ENCODE measurements at regions not wholly inside any gene's neighbourhood (a gene's known extent, or its start where the extent isn't known, plus 50 kb on each side); places are given as distances from the start of the nearest gene placed in this dataset.

DNA sequence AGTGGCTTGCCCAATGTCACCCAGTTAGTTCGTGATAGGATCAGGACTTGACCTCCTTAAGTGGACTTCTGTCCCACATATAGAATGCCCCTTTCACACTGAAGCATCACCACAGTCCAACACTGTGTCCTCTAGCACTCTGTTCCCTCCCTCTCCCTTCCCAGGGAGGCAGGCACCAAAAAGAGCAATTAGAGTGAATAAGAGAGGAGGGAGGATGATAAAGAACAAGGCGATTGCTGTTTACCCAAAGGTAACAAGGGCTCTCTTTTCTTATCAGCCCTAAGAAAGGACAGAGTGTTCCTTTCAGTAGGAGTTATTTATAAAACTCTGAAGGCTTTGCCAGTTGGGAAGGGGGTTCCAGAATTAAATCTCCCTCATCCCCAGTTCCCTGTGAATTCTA, 192.7 kb upstream of the ATP2B1 start:
- DNase-seq = no peak

DNA sequence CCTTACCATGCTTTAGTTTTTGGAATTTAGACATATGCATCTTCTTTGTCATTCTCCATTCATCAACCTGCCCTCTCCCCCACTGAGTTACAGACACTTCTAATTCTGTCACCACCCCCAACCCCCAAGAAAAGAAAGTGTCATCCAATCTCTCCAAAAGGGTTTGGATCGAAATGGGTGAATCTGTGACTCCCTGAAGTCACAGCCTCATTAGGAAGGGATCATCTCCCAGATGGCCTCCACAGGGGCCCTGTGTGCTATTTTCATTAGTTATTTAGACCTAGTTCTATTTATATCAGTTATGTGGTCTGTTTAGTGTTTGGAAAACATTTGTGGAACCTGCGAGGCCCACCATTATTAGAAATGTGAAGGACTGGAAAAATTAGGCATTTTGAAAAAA, 191.0 kb upstream of the ATP2B1 start:
- DNase-seq = no peak

DNA sequence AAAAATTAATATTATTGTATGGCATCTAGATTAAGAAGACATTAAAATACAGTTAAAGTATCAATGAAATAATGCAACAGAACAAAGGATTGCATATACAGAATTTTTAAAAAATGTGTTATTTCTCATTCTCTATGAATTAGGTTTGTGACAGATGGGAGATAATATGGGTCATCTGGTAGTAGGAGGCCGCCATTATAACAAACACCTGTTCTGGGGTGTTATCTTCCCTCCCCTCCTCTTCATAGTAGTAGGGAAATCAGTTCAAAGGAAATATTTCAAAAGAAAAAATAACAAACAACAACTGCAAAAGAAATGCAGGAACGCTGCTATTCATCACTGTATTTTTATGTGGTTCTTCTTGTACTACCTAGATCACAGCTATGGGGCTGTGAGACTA, 187.0 kb upstream of the ATP2B1 start:
- DNase-seq = no peak

DNA sequence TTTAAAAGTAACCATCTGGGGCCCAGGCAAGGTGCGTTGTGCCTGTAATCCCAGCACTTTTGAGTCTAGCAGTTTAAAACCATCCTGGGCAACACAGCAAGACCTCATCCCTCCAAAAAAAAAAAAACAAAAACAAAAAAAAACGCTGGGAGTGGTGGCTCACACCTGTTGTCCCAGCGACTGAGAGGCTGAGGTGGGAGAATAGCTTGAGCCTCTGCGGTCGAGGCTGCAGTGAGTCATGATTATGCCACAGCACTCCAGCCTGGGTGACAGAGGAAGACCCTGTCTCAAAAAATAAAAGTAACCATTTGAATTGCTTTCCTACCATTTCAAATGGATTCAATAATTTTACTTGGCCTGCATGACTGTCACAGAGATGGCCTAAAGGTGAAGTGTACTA, 186.5 kb upstream of the ATP2B1 start:
- no peak for DNase-seq

DNA sequence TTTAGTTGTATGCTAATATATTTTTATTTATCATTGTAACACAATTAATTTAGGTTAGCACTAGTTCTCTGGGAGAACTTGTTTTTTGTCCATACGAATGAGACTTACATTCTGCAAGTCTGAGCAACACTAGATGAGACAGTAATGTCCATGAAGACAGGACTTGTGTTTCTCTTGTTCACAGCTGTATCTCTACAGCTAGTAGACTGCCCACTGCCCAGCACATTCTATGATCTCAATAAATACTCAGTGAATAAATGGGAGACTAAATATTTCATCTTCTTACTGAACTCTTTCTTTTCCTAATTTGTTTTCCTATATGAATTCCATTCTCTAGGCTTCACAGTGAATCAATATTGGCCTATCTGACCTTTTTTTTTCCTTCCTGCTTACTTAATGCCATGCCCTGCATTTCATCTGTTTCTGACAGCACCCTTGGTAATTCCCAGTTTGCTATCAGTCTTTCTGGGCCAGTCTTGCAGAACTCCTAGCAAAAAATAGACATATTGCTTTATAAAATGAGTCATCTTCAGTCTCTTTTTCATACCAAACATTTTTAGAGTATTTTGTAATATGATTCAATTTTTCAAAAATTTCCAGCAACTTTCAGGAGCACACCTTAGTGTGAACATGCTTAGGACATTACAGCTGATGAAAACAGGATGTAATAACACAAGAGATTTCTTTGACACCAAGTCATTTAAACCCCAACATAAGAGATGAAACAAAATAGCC, 185.5 kb upstream of the ATP2B1 start:
- no peak for DNase-seq

DNA sequence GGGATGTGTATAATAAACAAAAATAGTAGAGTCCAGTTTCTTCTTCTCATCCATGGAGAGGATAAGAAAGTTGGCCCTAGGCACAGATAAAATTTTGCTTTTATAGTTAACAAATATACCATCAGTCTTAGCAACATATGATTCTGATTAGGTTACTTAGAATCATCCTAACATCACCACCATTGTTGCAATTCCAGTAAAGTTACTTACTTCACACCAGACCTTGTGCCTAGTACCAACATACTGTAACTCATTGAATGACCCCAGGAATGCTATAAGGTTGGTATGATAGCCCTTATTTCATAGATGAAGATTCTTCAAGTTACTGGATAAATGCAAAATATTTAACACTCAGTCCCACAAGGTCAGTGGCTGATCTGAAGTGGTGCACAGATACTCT, 183.8 kb upstream of the ATP2B1 start:
- no peak for DNase-seq

DNA sequence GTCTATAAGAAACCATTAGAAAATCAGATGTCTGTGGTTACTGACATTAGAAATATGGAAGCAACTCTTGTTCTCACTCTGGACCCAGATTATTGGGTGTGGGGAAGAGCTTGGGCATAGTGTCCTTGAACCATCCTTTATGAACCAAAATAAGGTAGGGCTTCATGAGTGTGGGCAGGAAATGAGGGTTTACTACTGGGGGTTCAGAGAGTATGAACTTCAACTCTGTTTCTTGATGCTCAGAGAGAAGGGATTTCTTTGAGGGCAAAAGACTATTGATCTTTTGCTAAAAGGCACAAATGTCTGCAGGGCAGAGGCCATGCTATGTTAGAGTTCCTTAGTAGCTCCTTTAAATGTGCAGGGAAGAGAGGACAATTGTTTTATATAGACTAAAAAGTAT, 183.3 kb upstream of the ATP2B1 start:
- DNase-seq = no peak

DNA sequence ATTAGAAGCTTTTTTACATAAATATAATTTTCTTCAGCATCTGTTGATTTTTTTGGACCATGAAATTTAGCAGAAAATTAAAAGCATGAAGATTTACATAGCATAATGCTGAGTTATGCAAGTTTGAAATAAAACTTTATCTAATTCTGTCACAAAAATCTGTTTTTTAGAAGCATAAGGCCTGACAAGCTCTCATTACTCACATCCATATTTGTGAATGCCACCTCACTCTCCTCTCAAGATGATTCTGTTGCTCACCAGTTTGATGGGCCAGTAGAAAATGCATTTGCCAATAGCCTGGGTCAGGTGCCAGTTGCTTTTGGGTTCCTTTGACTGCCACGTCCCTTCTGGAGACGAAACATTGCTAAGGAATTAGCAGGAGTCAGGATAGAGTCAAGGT, 181.5 kb upstream of the ATP2B1 start:
- DNase-seq = no peak

DNA sequence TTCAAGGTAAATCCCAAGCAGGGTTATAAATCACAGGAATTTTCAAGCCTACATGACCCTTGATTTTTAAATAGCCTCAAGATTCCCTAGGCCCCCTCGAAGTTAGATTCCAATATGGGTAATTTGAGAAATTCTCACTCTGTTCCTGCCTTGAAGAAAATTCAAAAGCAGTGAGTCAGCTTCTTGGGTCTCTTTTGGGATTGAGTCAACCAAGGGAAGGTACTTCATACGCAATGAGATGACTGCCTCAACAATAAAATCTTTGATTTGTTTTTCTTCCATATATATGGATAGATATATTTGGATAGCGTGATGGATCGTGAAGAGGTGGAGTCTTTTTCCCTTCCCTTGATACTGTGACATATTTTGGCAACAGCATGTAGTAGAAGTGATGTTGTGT, 180.4 kb upstream of the ATP2B1 start:
- no peak for DNase-seq

DNA sequence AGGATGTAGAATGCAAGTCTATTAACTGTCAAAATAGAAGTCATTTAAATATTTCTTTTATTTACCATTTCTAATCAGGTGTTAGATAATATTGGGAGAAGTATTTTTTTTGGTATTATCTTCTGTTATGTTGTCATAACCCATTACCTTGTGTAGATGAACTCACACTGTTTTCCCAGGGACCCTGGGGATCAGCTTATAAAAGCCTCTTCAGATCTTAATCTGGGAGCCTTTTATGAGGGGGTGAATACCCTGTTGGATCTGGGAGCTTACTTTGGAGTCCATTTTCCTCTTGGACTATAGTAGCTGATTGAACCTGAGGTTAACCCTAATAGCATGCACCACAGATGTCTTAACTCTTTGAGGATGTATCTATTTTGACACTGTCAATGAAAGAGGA, 176.3 kb upstream of the ATP2B1 start:
- no peak for DNase-seq

DNA sequence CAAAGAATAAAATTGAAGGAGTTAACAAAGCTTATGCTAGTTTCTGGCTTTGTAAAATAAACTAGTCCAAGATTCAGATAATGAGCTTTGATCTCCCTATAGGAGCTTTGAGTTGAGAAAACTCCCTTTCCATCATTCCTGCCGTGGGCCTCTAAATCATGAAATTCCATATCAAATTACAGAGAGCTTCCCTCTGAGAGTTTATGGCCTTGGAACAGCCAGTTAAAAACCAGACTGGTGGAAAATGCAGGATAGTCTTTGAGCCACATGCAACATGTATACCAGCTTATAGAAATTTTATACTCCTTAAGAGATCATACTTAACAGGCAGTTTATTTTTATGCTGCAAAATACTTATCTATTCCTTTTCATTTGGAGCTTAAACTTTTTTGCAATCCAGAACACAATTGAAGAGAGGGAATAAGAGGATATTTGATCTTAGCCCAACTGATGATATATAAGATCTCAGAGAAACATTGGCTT, 175.8 kb upstream of the ATP2B1 start:
- no peak for DNase-seq

DNA sequence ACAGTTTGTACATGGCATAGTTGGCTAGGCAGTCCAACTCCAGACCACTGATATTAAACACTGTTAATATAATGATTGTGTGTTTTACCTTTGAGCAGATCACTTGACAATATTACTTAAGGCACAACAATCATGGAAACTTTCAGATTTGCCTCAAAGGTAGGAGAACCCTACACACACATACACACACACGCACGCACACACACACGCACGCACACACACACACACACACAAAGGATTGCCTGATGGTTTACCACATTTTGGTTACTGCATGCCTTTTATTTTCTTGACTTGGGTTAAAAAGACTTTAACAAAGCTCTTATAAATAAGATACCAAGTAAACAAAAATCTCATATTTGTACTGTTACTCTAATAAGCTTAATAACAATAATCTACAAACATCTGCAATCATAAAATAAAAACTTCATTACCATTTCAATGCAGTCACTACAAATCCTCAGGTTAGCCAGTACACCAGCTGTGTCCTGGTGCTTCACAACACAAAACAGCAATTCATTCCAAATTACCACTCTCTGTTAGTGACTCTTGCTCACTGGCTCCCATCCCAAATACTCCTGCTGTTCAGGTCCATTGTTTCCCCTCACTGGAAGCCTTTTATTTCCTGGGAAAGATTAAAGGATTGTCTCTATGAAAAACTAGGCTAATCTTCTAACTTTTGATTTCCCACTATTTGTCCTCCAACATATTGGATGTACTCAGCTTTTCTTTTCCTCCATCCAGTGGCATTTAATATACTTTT, 175.2 kb upstream of the ATP2B1 start:
- DNase-seq = no peak

DNA sequence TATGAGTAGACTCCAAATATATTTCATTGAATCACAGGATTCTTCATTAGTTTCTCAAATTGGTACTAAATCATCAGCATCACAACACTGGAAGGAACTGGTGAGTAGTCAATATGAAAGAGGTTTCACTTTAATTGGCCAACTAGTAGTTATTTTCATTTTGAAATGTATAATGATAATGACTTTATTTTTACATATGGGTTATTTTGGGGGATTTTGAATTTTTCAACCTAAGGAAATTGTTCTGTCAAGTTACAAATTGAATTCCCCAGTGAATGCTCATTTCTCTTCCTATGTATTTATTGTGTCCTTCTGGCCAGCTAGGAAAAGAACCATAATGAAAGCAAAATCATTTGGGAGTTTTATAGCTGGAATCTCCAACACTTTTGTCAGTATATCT, 174.2 kb upstream of the ATP2B1 start:
- DNase-seq = no peak

DNA sequence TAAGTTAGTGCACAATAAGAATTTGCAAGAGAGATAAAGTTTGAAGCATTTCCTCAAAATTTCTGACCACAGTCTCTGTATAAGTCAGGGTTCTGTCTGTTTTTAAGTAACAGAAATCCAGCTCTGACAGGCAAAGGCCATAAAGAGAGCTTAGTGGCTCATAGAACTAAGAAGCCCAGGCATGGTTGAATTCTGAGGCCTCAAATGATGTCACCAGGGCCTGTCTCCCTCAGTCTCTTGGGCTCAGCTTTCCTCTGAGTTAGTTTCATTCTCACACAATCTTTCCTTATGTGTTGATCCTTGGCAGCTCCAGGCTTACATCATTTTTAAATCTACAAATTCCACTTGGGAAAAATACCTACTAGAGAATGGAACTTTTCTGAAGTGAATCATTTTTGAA, 173.4 kb upstream of the ATP2B1 start:
- no peak for DNase-seq

DNA sequence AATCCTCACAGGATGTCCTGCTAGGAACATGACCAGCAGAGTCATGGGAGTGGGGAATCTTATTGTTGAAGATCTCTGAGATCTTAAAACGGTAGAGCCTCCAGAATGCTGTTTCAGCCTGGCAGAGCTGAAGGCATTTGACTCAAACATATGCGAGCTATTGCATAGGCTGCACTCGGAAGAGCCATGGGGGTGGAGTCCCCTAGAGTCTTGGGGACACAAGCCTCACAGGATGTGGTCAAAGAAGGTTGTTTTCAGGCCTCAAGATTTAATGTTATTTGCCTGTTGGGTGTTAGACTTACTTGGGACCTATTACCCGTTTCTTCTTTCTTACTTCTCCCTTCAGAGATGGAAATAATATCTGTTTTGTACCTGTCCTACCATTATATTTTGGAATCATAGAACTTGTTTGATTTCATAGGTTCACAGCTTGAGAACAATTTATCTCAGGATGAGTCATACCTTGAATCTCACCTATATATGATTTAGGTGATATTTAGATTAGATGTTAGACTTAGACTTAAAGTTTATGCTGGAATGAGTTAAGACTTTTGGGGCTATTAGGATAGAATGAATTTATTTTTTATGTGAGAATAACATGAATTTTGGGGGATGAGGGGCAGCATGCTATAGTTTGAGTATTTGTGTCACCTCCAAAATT, 172.2 kb upstream of the ATP2B1 start:
- no peak for DNase-seq

DNA sequence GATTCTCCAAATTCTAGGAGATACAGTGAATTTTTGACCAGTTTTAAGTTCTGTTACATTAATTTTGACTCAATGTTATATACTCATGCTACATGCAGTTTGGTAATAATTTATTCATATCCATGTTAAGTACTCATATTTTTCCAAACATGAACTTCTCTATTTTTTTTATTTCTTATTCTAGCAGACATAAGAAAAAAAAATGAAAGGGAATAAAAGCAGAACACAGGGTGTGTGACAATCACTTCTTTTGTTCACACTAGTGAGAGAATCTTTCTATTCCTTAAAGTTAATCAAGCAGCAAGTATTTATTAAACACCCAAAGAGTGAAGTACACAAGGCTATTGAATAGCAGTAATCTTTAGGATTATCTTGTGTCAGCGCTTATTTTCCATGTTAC, 171.1 kb upstream of the ATP2B1 start:
- no peak for DNase-seq

DNA sequence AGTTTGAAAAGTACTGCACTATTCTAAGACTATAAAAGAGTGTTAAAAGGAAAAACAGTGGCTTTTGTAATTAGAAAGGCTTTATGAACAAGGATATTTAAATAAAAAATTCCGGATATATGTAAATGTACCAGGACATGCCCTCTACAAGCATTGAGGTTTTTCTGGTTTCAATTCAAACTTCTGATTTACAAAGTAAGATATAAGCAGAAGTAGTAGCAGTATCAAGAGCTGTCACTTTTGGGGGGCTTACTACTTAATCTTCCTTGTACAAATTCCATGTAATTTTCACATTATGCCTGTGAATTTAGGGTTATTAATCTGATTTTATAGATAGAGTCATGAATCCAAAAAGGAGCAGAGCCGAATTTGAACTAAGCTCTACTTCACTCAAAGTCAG, 170.3 kb upstream of the ATP2B1 start:
- no peak for DNase-seq

DNA sequence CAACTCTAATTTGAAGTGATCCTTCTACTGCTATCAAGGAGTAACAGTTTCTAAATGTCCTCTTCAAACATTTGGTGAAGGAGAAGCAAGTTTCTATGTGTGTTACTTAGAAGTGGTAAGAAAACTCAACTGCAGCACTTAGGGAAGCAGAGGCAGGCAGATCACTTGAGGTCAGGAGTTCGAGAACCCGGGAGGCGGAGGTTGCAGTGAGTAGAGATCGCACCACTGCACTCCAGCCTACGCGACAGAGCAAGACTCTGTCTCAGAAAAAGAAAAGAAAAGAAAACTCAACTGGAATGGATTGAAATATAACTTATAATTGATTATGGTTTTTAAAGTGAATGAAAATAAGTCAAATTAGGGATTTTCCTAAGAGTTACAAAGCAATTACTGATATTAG, 169.7 kb upstream of the ATP2B1 start:
- no peak for DNase-seq

DNA sequence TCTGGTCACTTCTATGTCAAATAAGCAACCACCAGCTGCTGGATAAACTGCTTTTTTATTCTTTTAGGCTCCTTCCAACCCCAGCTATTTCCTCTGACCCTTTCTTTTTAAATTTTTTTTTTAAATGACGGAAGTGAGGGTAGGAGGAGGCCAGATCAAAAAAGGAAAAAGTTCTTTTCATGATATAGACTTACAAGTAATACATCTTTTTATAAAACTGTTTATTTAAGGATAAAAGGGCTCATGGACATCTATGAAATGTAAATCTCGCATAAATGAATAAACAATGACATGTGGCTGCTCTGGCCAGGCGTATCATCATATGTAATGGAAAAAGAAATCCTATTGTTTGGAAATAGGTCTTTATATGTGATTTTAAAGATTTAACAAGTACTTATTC, 169.0 kb upstream of the ATP2B1 start:
- DNase-seq = no peak

DNA sequence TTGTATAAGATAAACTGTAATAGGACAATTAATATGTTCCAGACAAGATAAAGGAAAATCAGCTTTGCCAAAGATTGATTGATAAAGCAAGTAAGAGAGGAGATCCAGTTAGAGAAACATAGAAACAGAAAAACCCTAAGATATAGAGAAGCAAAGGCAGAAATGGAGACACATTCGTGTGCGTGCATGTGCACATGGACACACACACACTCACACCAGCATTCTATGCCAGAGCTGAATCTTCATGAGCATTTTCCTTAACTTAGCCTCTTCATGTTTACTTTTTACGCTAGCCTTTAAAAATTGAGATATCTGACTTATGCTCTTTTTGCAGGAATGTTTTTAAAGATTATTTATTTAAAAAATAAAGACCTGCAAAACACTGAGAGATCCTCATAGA, 168.5 kb upstream of the ATP2B1 start:
- no peak for DNase-seq

DNA sequence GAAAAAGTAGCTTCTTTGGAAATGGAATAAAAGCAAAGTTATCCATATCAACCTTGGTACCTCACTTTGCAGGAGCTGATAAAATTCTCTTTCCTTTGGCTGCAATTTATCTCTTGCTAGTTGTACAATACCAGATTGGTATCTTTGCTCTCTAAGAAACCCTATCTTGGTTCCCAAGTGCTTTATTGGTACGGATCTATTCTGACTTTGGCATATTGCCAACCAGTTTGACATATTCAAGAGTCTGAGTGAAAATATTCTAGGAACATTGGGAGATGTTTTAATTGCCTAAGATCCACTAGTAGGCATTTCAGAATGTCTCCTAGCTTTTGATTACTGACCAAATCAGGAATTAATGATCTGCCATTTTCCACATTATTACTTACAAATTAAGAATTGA, 167.2 kb upstream of the ATP2B1 start:
- no peak for DNase-seq

DNA sequence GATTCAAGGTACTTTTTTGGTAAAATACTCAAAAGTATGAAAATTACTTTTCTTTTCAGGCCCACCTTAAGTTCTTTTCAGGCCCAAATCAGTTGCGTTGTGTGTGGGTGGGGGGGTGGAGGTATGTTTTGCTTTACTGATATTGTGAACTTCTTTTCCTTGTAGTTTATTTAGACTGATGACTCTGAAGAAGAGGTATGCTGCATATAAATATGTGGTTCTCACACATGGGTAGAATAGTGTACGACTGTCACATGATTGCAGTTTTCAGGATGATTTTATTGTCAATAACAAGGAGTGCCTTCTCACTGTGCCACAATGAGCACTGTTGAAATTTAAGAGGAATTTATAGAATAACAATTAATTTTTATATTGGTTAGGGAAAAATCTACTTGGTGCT, 166.6 kb upstream of the ATP2B1 start:
- no peak for DNase-seq

DNA sequence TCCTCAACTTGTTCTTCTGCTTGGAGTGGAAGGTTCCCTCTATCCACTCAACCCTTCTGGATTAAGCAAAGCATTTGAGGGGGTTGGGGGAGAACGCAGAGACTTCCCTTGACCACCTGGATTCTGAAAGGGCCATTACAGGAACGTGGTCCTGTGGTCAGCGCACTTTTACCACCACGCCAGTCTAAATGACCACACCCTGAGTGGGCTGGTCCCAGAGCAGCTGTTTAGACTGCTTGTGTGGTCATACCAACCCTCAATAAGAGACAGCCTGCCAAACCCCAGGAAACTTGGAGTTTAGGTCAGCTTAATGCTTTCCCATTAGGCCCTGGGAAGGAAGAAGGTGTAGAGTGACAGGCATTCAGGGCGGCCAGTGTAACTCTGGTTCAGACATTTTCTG, 165.5 kb upstream of the ATP2B1 start:
- no peak for DNase-seq

DNA sequence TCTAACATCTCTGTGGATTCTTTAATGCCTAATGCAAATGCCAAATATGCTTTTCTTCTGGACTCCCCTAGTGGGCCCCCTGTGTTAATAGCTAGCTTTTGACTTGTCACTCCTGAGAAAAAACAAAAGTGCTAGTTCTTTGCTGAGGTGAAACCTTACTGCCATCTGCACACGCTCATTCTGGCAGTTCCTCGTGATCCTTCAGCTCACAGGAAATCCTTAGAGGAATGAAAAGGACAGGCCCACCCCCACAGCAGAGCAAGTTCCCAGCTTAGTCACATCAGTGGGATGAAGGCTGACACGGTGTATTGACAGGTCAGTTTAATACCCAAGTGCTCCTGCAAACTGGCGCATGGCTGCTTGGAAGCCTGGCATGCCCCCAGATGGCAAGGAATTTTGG, 165.1 kb upstream of the ATP2B1 start:
- no peak for DNase-seq

Measured in GOT3 (cell line).